ENCODE measurements at regions not wholly inside any gene's neighbourhood (a gene's known extent, or its start where the extent isn't known, plus 50 kb on each side); places are given as distances from the start of the nearest gene placed in this dataset.

- DNase-seq (no peak), ATAC-seq (no peak)
- H3K36me3 ChIP-seq (ENCODE audit: control insufficient read depth in 2 of 3, insufficient read depth in 3 of 3, low read length in 3 of 3): no peaks in the 10 kb centered on the region
- CTCF ChIA-PET: no interaction called here
- Mint-ChIP-seq H3K9me3 (peaks cover 0 to 11% (median 3%) of the 10 kb centered on the region in 11 donors), H3K4me1 (no peaks in the 10 kb centered on the region), H3K4me3 (no peak overlapping the region), H3K36me3 (no peaks in the 10 kb centered on the region), H3K27me3 (peaks cover 0 to 10% (median 5%) of the 10 kb centered on the region in 5 donors), H3K27ac (no peak overlapping the region)
- intact Hi-C loops (cut with micrococcal nuclease): no loop called here
- H3K4me1 ChIP-seq (ENCODE audit: control insufficient read depth in 2 of 2, insufficient read depth in 2 of 2, low read length in 2 of 2): no peaks in the 10 kb centered on the region
- H3K27me3 ChIP-seq (ENCODE audit: control insufficient read depth in 2 of 2, insufficient read depth in 2 of 2, low read length in 2 of 2): no peaks in the 10 kb centered on the region
- no peak overlapping the region for H3K4me3 ChIP-seq (ENCODE audit: low read length)
- POLR2A ChIA-PET: no interaction called here
- H3K9me3 ChIP-seq (ENCODE audit: control insufficient read depth in 2 of 3, low read length in 3 of 3): no peaks in the 10 kb centered on the region
- no peak overlapping the region for H3K27ac ChIP-seq (ENCODE audit: low read depth, low read length)
Measured at GRCh38 chr10:111686796-111687195, 496.8 kb downstream of the GPAM start.

GRCh38 chr10:111698711-111699110 is 484.9 kb downstream of the GPAM start:
- H3K4me1 ChIP-seq (ENCODE audit: control insufficient read depth in 2 of 2, insufficient read depth in 2 of 2, low read length in 2 of 2): no peaks in the 10 kb centered on the region
- Mint-ChIP-seq H3K27me3 (peaks cover 0 to 3% (median 1%) of the 10 kb centered on the region in 5 donors), H3K4me3 (no peak overlapping the region), H3K36me3 (no peaks in the 10 kb centered on the region), H3K4me1 (no peaks in the 10 kb centered on the region), H3K27ac (no peak overlapping the region), H3K9me3 (peaks cover 0 to 10% (median 0%) of the 10 kb centered on the region in 11 donors)
- no peaks in the 10 kb centered on the region for H3K27me3 ChIP-seq (ENCODE audit: control insufficient read depth in 2 of 2, insufficient read depth in 2 of 2, low read length in 2 of 2)
- ATAC-seq: no peak
- POLR2A ChIA-PET: no interaction called here
- CTCF ChIA-PET: no interaction called here
- no peaks in the 10 kb centered on the region for H3K9me3 ChIP-seq (ENCODE audit: control insufficient read depth in 2 of 3, low read length in 3 of 3)
- H3K4me3 ChIP-seq (ENCODE audit: low read length): no peak overlapping the region
- DNase-seq: no peak
- H3K36me3 ChIP-seq (ENCODE audit: control insufficient read depth in 2 of 3, insufficient read depth in 3 of 3, low read length in 3 of 3): no peaks in the 10 kb centered on the region
- intact Hi-C loops (cut with micrococcal nuclease): no loop called here
- H3K27ac ChIP-seq (ENCODE audit: low read depth, low read length): no peak overlapping the region

- H3K9me3 Mint-ChIP-seq: peaks cover 0 to 8% (median 0%) of the 10 kb centered on the region in 11 donors
- POLR2A ChIA-PET: no interaction called here
- H3K27ac Mint-ChIP-seq: no peak overlapping the region
- no peak overlapping the region for H3K4me3 Mint-ChIP-seq
- DNase-seq (no peak), ATAC-seq (no peak)
- Histone ChIP-seq H3K27me3 (ENCODE audit: control insufficient read depth in 2 of 2, insufficient read depth in 2 of 2, low read length in 2 of 2) (no peaks in the 10 kb centered on the region), H3K4me3 (ENCODE audit: low read length) (no peak overlapping the region), H3K9me3 (ENCODE audit: control insufficient read depth in 2 of 3, low read length in 3 of 3) (no peaks in the 10 kb centered on the region), H3K27ac (ENCODE audit: low read depth, low read length) (no peak overlapping the region), H3K4me1 (ENCODE audit: control insufficient read depth in 2 of 2, insufficient read depth in 2 of 2, low read length in 2 of 2) (no peaks in the 10 kb centered on the region), H3K36me3 (ENCODE audit: control insufficient read depth in 2 of 3, insufficient read depth in 3 of 3, low read length in 3 of 3) (no peaks in the 10 kb centered on the region)
- intact Hi-C loops (cut with micrococcal nuclease): no loop called here
- CTCF ChIA-PET: no interaction called here
- no peaks in the 10 kb centered on the region for H3K36me3 Mint-ChIP-seq
- H3K27me3 Mint-ChIP-seq: peaks cover 0 to 6% (median 0%) of the 10 kb centered on the region in 5 donors
- no peaks in the 10 kb centered on the region for H3K4me1 Mint-ChIP-seq
Measured at GRCh38 chr10:111703986-111704385, 479.6 kb downstream of the GPAM start.

- H3K9me3 Mint-ChIP-seq: peaks cover 0 to 8% (median 2%) of the 10 kb centered on the region in 11 donors
- H3K36me3 Mint-ChIP-seq: no peaks in the 10 kb centered on the region
- H3K4me3 ChIP-seq (ENCODE audit: low read length): no peak overlapping the region
- H3K27me3 Mint-ChIP-seq: peaks cover 0 to 8% (median 6%) of the 10 kb centered on the region in 5 donors
- H3K9me3 ChIP-seq (ENCODE audit: control insufficient read depth in 2 of 3, low read length in 3 of 3): no peaks in the 10 kb centered on the region
- H3K27ac Mint-ChIP-seq: no peak overlapping the region
- no peak for DNase-seq
- ChIA-PET POLR2A (no interaction called here), CTCF (no interaction called here)
- ATAC-seq: no peak
- no peak overlapping the region for H3K27ac ChIP-seq (ENCODE audit: low read depth, low read length)
- no peaks in the 10 kb centered on the region for H3K27me3 ChIP-seq (ENCODE audit: control insufficient read depth in 2 of 2, insufficient read depth in 2 of 2, low read length in 2 of 2)
- H3K4me1 ChIP-seq (ENCODE audit: control insufficient read depth in 2 of 2, insufficient read depth in 2 of 2, low read length in 2 of 2): no peaks in the 10 kb centered on the region
- H3K4me1 Mint-ChIP-seq: no peaks in the 10 kb centered on the region
- intact Hi-C loops (cut with micrococcal nuclease): no loop called here
- H3K4me3 Mint-ChIP-seq: no peak overlapping the region
- H3K36me3 ChIP-seq (ENCODE audit: control insufficient read depth in 2 of 3, insufficient read depth in 3 of 3, low read length in 3 of 3): no peaks in the 10 kb centered on the region
Measured at GRCh38 chr10:111705021-111705420, 478.5 kb downstream of the GPAM start.

GRCh38 chr10:111706331-111706730 is 477.2 kb downstream of the GPAM start:
- intact Hi-C loops (cut with micrococcal nuclease): no loop called here
- POLR2A ChIA-PET: no interaction called here
- H3K27me3 ChIP-seq (ENCODE audit: control insufficient read depth in 2 of 2, insufficient read depth in 2 of 2, low read length in 2 of 2): no peaks in the 10 kb centered on the region
- CTCF ChIA-PET: no interaction called here
- Mint-ChIP-seq H3K27ac (no peak overlapping the region), H3K27me3 (peaks cover 0 to 8% (median 6%) of the 10 kb centered on the region in 5 donors), H3K36me3 (no peaks in the 10 kb centered on the region), H3K4me3 (no peak overlapping the region), H3K4me1 (no peaks in the 10 kb centered on the region), H3K9me3 (peaks cover 0 to 8% (median 2%) of the 10 kb centered on the region in 11 donors)
- no peak overlapping the region for H3K4me3 ChIP-seq (ENCODE audit: low read length)
- ATAC-seq: no peak
- no peak for DNase-seq
- no peaks in the 10 kb centered on the region for H3K4me1 ChIP-seq (ENCODE audit: control insufficient read depth in 2 of 2, insufficient read depth in 2 of 2, low read length in 2 of 2)
- no peaks in the 10 kb centered on the region for H3K9me3 ChIP-seq (ENCODE audit: control insufficient read depth in 2 of 3, low read length in 3 of 3)
- H3K27ac ChIP-seq (ENCODE audit: low read depth, low read length): no peak overlapping the region
- H3K36me3 ChIP-seq (ENCODE audit: control insufficient read depth in 2 of 3, insufficient read depth in 3 of 3, low read length in 3 of 3): no peaks in the 10 kb centered on the region

GRCh38 chr10:111707076-111707475 is 476.5 kb downstream of the GPAM start:
- CTCF ChIA-PET: no interaction called here
- no peaks in the 10 kb centered on the region for H3K36me3 ChIP-seq (ENCODE audit: control insufficient read depth in 2 of 3, insufficient read depth in 3 of 3, low read length in 3 of 3)
- H3K27ac Mint-ChIP-seq: no peak overlapping the region
- H3K4me1 ChIP-seq (ENCODE audit: control insufficient read depth in 2 of 2, insufficient read depth in 2 of 2, low read length in 2 of 2): no peaks in the 10 kb centered on the region
- ATAC-seq: no peak
- H3K9me3 ChIP-seq (ENCODE audit: control insufficient read depth in 2 of 3, low read length in 3 of 3): no peaks in the 10 kb centered on the region
- intact Hi-C loops (cut with micrococcal nuclease): no loop called here
- no peak overlapping the region for H3K27ac ChIP-seq (ENCODE audit: low read depth, low read length)
- POLR2A ChIA-PET: no interaction called here
- no peak for DNase-seq
- H3K27me3 Mint-ChIP-seq: peaks cover 0 to 8% (median 6%) of the 10 kb centered on the region in 5 donors
- no peak overlapping the region for H3K4me3 ChIP-seq (ENCODE audit: low read length)
- no peak overlapping the region for H3K4me3 Mint-ChIP-seq
- no peaks in the 10 kb centered on the region for H3K4me1 Mint-ChIP-seq
- peaks cover 1 to 10% (median 5%) of the 10 kb centered on the region in 11 donors for H3K9me3 Mint-ChIP-seq
- H3K36me3 Mint-ChIP-seq: peaks cover 0 to 4% (median 0%) of the 10 kb centered on the region in 5 donors
- no peaks in the 10 kb centered on the region for H3K27me3 ChIP-seq (ENCODE audit: control insufficient read depth in 2 of 2, insufficient read depth in 2 of 2, low read length in 2 of 2)

- Histone ChIP-seq H3K27ac (ENCODE audit: low read depth, low read length) (no peak overlapping the region), H3K4me3 (ENCODE audit: low read length) (no peak overlapping the region), H3K4me1 (ENCODE audit: control insufficient read depth in 2 of 2, insufficient read depth in 2 of 2, low read length in 2 of 2) (no peaks in the 10 kb centered on the region), H3K27me3 (ENCODE audit: control insufficient read depth in 2 of 2, insufficient read depth in 2 of 2, low read length in 2 of 2) (no peaks in the 10 kb centered on the region), H3K9me3 (ENCODE audit: control insufficient read depth in 2 of 3, low read length in 3 of 3) (peaks cover 0 to 6% (median 0%) of the 10 kb centered on the region in 3 experiments), H3K36me3 (ENCODE audit: control insufficient read depth in 2 of 3, insufficient read depth in 3 of 3, low read length in 3 of 3) (no peaks in the 10 kb centered on the region)
- no peak for ATAC-seq
- Mint-ChIP-seq H3K4me1 (no peaks in the 10 kb centered on the region), H3K9me3 (peaks cover 0 to 10% (median 5%) of the 10 kb centered on the region in 11 donors), H3K36me3 (peaks cover 0 to 4% (median 0%) of the 10 kb centered on the region in 5 donors), H3K27ac (no peak overlapping the region), H3K4me3 (no peak overlapping the region), H3K27me3 (peaks cover 0 to 10% (median 4%) of the 10 kb centered on the region in 5 donors)
- CTCF ChIA-PET: no interaction called here
- DNase-seq: no peak
- POLR2A ChIA-PET: no interaction called here
- intact Hi-C loops (cut with micrococcal nuclease): no loop called here
Measured at GRCh38 chr10:111709603-111710002, 474.0 kb downstream of the GPAM start.

Data from naive thymus-derived CD4-positive, alpha-beta T cell (primary cell).